Testis (tissue), 2 donors: ENCODE measurements at regions not wholly inside any gene's neighbourhood (a gene's known extent, or its start where the extent isn't known, plus 50 kb on each side); places are given as distances from the start of the nearest gene placed in this dataset.

Experiments used
- DNase-seq: peaks from one replicate; pipeline ENCODE4 v3.0.0-alpha.2; 2019
- H3K27ac ChIP-seq, 2 donors: fragments of 200-600 bp; sonication (generic); one replicate each; pipeline ENCODE4 v1.5.1; 2019
- H3K27me3 ChIP-seq: fragments of 200-600 bp; sonication (generic); one replicate; pipeline ENCODE4 v1.5.1; 2019
- H3K36me3 ChIP-seq: fragments of 200-600 bp; sonication (generic); one replicate; pipeline ENCODE4 v1.5.1; 2017; ENCODE audit warnings: low read depth; ENCODE audit errors: missing control alignments
- H3K4me1 ChIP-seq: fragments of 200-600 bp; sonication (generic); one replicate; pipeline ENCODE4 v1.5.1; 2019
- H3K4me3 ChIP-seq, 2 donors: fragments of 200-600 bp; sonication (generic); one replicate each; pipeline ENCODE4 v1.5.1; 2017 to 2019
- H3K9me3 ChIP-seq: fragments of 200-600 bp; sonication (generic); one replicate; pipeline ENCODE4 v1.5.1; 2017
- CTCF ChIP-seq, 3 experiments: fragments of 450-650 bp in 2 of 3; fragments of 200-600 bp in 1 of 3; sonication (generic) in 1 of 3; IDR thresholded peaks; one replicate each; pipeline ENCODE4 v1.5.1; 2016 to 2019; ENCODE audit warnings: antibody characterized with exemption in 3 of 3, mild to moderate bottlenecking in 2 of 3, moderate library complexity in 1 of 3
- POLR2A ChIP-seq: fragments of 450-650 bp; IDR thresholded peaks from one replicate; pipeline ENCODE4 v1.6.1; 2017; ENCODE audit warnings: antibody characterized with exemption, mild to moderate bottlenecking, moderate library complexity
- WGBS, 2 donors: methylation state at CpG; one replicate each; pipeline ENCODE4 v1.1.5; 2018; 5-methylcytosine and 5-hydroxymethylcytosine counted together
- intact Hi-C: fragments of 100-400 bp; cut with DNase I; formaldehyde crosslinking; loops from one replicate; pipeline ENCODE4 v1.15.1; 2023; ENCODE audit warnings: low total_unique reads

GRCh38 chr20:12255461-12255970 is 337.8 kb downstream of the BTBD3 start:
- no peaks in the 10 kb centered on the region for H3K36me3 ChIP-seq
- TF ChIP-seq POLR2A: no peak
- TF ChIP-seq CTCF (IDR thresholded peaks at IDR 0.05): no peak
- no peaks in the 10 kb centered on the region for H3K27me3 ChIP-seq
- H3K4me3 ChIP-seq: no peak overlapping the region
- no peak overlapping the region for H3K27ac ChIP-seq
- no peaks in the 10 kb centered on the region for H3K9me3 ChIP-seq
- DNase-seq: no peak
- no peaks in the 10 kb centered on the region for H3K4me1 ChIP-seq
- 87 to 90% methylated on average over 3 of the region's 3 CpGs for WGBS, 2 donors
- intact Hi-C loops: no loop called here

DNA sequence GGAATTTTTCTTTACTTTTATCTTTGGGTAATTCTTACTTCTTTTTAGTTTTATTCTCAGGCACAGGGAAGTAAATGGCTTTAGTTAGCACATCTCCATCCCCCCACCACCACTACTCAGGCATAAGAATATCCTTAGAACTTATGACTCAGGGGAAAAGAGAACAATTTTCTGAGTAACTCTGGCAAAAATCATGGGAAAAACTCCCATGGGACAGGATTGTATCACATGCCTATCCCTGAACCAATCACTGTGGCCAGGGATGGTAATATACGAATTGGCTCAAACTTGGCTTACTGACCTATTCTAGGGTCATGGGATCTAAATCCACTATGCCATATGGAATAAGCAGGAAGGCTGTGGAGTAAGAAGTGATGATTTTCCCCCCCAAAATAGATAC is 339.1 kb downstream of the BTBD3 start:
- DNase-seq: no peak

GRCh38 chr20:12262747-12263146 is 345.1 kb downstream of the BTBD3 start:
- 38 to 43% methylated on average over 10 of the region's 10 CpGs for WGBS, 2 donors

More for the DNA sequence above, 339.1 kb downstream of the BTBD3 start:
- Histone ChIP-seq H3K4me3 (no peak overlapping the region), H3K36me3 (no peaks in the 10 kb centered on the region), H3K4me1 (no peaks in the 10 kb centered on the region), H3K9me3 (no peaks in the 10 kb centered on the region), H3K27ac (no peak overlapping the region), H3K27me3 (no peaks in the 10 kb centered on the region)
- TF ChIP-seq POLR2A (no peak), CTCF (IDR thresholded peaks at IDR 0.05) (no peak)
- WGBS, 2 donors: 83 to 93% methylated on average over 1 of the region's 1 CpG
- intact Hi-C loops: no loop called here

GRCh38 chr20:12264711-12265110 is 347.0 kb downstream of the BTBD3 start:
- peaks cover 5% of the 10 kb centered on the region for H3K4me1 ChIP-seq
- intact Hi-C loops: no loop called here
- no peaks in the 10 kb centered on the region for H3K36me3 ChIP-seq
- no peaks in the 10 kb centered on the region for H3K27me3 ChIP-seq
- H3K4me3 ChIP-seq: no peak overlapping the region
- no peak overlapping the region for H3K27ac ChIP-seq
- DNase-seq: no peak
- H3K9me3 ChIP-seq: no peaks in the 10 kb centered on the region
- WGBS, 2 donors: 42 to 58% methylated on average over 7 of the region's 7 CpGs
- no peak for TF ChIP-seq CTCF (IDR thresholded peaks at IDR 0.05)
- no peak for TF ChIP-seq POLR2A

More at GRCh38 chr20:12262747-12263146, 345.1 kb downstream of the BTBD3 start:
- TF ChIP-seq POLR2A: no peak
- TF ChIP-seq CTCF (IDR thresholded peaks at IDR 0.05): no peak
- Histone ChIP-seq H3K36me3 (no peaks in the 10 kb centered on the region), H3K9me3 (no peaks in the 10 kb centered on the region), H3K4me1 (peaks cover 5% of the 10 kb centered on the region), H3K4me3 (no peak overlapping the region), H3K27me3 (no peaks in the 10 kb centered on the region), H3K27ac (no peak overlapping the region)
- intact Hi-C loops: no loop called here
- peak; percentile 74 for DNase-seq

- DNase-seq: no peak
- no peak overlapping the region for H3K27ac ChIP-seq
- H3K4me3 ChIP-seq: no peak overlapping the region
- WGBS, 2 donors: 88 to 97% methylated on average over 6 to 8 of the region's 8 CpGs
- H3K36me3 ChIP-seq: no peaks in the 10 kb centered on the region
- no peaks in the 10 kb centered on the region for H3K27me3 ChIP-seq
- intact Hi-C loops: no loop called here
- TF ChIP-seq CTCF (IDR thresholded peaks at IDR 0.05) (no peak), POLR2A (no peak)
- H3K4me1 ChIP-seq: peaks cover 5% of the 10 kb centered on the region
- no peaks in the 10 kb centered on the region for H3K9me3 ChIP-seq
Observed at GRCh38 chr20:12265662-12266061, 348.0 kb downstream of the BTBD3 start.
